Smooth muscle cell (in vitro differentiated cells): ENCODE measurements at regions not wholly inside any gene's neighbourhood (a gene's known extent, or its start where the extent isn't known, plus 50 kb on each side); places are given as distances from the start of the nearest gene placed in this dataset.
"Not testable (repeated sequence)": the region's sequence is repeated elsewhere in the genome, so short reads cannot be mapped to it uniquely, and the experiment has no call there.

ENCODE experiments used
- DNase-seq: peaks from one replicate; lab custom pipeline; 2025; ENCODE audit not compliant: unreplicated experiment; lab: John Stamatoyannopoulos, UW
- H2AFZ ChIP-seq: fragments of 200-600 bp; sonication (generic); 2 replicates; pipeline ENCODE4 v1.6.0; 2016; ENCODE audit warnings: antibody characterized with exemption, low read depth, mild to moderate bottlenecking
- H3F3A ChIP-seq: fragments of 200-600 bp; sonication (generic); 2 replicates; pipeline ENCODE4 v1.6.0; 2017; ENCODE audit warnings: antibody characterized with exemption, low read depth
- H3K27ac ChIP-seq: fragments of 200-600 bp; sonication (generic); 2 replicates; pipeline ENCODE4 v1.5.1; 2016; ENCODE audit warnings: low read depth, mild to moderate bottlenecking
- H3K27me3 ChIP-seq: fragments of 200-600 bp; sonication (generic); 2 replicates; pipeline ENCODE4 v1.6.1; 2016; ENCODE audit warnings: low read depth, mild to moderate bottlenecking
- H3K36me3 ChIP-seq: fragments of 200-600 bp; sonication (generic); 2 replicates; pipeline ENCODE4 v1.5.1; 2016; ENCODE audit warnings: low read depth
- H3K4me1 ChIP-seq: fragments of 200-600 bp; sonication (generic); 2 replicates; pipeline ENCODE4 v1.5.1; 2016; ENCODE audit warnings: low read depth
- H3K4me2 ChIP-seq: fragments of 200-600 bp; sonication (generic); 2 replicates; pipeline ENCODE4 v1.6.0; 2016; ENCODE audit warnings: mild to moderate bottlenecking
- H3K4me3 ChIP-seq: fragments of 200-600 bp; sonication (generic); 2 replicates; pipeline ENCODE4 v1.5.1; 2016; ENCODE audit warnings: mild to moderate bottlenecking
- H3K79me2 ChIP-seq: fragments of 200-600 bp; sonication (generic); 2 replicates; pipeline ENCODE4 v1.6.0; 2016; ENCODE audit warnings: low read depth, mild to moderate bottlenecking
- H3K9ac ChIP-seq: fragments of 200-600 bp; sonication (generic); 2 replicates; pipeline ENCODE4 v1.6.0; 2016; ENCODE audit warnings: low read depth
- H3K9me3 ChIP-seq: fragments of 200-600 bp; sonication (generic); replicated peaks from 2 replicates; pipeline ENCODE4 v1.5.1; 2016; ENCODE audit warnings: low read depth
- H4K20me1 ChIP-seq: fragments of 200-600 bp; sonication (generic); 2 replicates; pipeline ENCODE4 v1.6.0; 2016; ENCODE audit warnings: low read depth
- CTCF ChIP-seq: fragments of 200-600 bp; sonication (generic); IDR thresholded peaks from 2 replicates; pipeline ENCODE4 v1.5.1; 2017; ENCODE audit warnings: borderline replicate concordance, mild to moderate bottlenecking, antibody characterized with exemption; ENCODE audit not compliant: insufficient read depth, poor library complexity, severe bottlenecking
- WGBS: methylation state at CpG from one replicate; pipeline ENCODE4 v1.1.7; 2016; ENCODE audit warnings: low lambda C conversion rate; 5-methylcytosine and 5-hydroxymethylcytosine counted together

- 82% methylated on average over 6 of the region's 6 CpGs for WGBS
- no peak for DNase-seq
- Histone ChIP-seq H3K27ac (no peak overlapping the region), H3K9me3 (no peaks in the 10 kb centered on the region), H3K36me3 (no peaks in the 10 kb centered on the region), H3K27me3 (no peaks in the 10 kb centered on the region), H2AFZ (no peak overlapping the region), H3K79me2 (no peaks in the 10 kb centered on the region), H3F3A (no peaks in the 10 kb centered on the region), H3K9ac (no peak overlapping the region), H4K20me1 (no peaks in the 10 kb centered on the region), H3K4me3 (no peak overlapping the region), H3K4me1 (no peaks in the 10 kb centered on the region), H3K4me2 (no peak overlapping the region)
- no peak for TF ChIP-seq CTCF
Measured at GRCh38 chr3:157856078-157856939, 249.9 kb downstream of the SHOX2 start.

- not testable (repeated sequence) for H2AFZ ChIP-seq, H3K79me2 ChIP-seq, H3K36me3 ChIP-seq, H3K4me3 ChIP-seq, H3F3A ChIP-seq, H4K20me1 ChIP-seq, H3K9ac ChIP-seq, H3K4me2 ChIP-seq, H3K27ac ChIP-seq, DNase-seq, H3K27me3 ChIP-seq, H3K9me3 ChIP-seq, H3K4me1 ChIP-seq
- 93% methylated on average over 7 of the region's 7 CpGs for WGBS
Measured at GRCh38 chr3:157845839-157846238, 260.4 kb downstream of the SHOX2 start.

GRCh38 chr3:157844800-157845565, 261.2 kb downstream of the SHOX2 start:
- no peak overlapping the region for H3K27ac ChIP-seq
- H3K36me3 ChIP-seq = no peaks in the 10 kb centered on the region
- no peak for TF ChIP-seq CTCF
- H3K79me2 ChIP-seq = no peaks in the 10 kb centered on the region
- peaks cover 7% of the 10 kb centered on the region for H3K27me3 ChIP-seq
- WGBS = 76% methylated on average over 4 of the region's 4 CpGs
- no peaks in the 10 kb centered on the region for H3F3A ChIP-seq
- no peaks in the 10 kb centered on the region for H3K9me3 ChIP-seq
- H3K9ac ChIP-seq = no peak overlapping the region
- no peak overlapping the region for H2AFZ ChIP-seq
- no peaks in the 10 kb centered on the region for H4K20me1 ChIP-seq
- DNase-seq = no peak
- H3K4me3 ChIP-seq = no peak overlapping the region
- H3K4me2 ChIP-seq = no peak overlapping the region
- H3K4me1 ChIP-seq = no peaks in the 10 kb centered on the region

GRCh38 chr3:157844216-157844615, 262.0 kb downstream of the SHOX2 start:
- H3K9ac ChIP-seq = no peak overlapping the region
- WGBS = 89% methylated on average over 3 of the region's 3 CpGs
- H3K36me3 ChIP-seq = no peaks in the 10 kb centered on the region
- peaks cover 7% of the 10 kb centered on the region for H3K27me3 ChIP-seq
- H2AFZ ChIP-seq = no peak overlapping the region
- DNase-seq = no peak
- H3K27ac ChIP-seq = no peak overlapping the region
- H3F3A ChIP-seq = no peaks in the 10 kb centered on the region
- H3K4me2 ChIP-seq = no peak overlapping the region
- no peaks in the 10 kb centered on the region for H3K9me3 ChIP-seq
- H3K4me1 ChIP-seq = no peaks in the 10 kb centered on the region
- TF ChIP-seq CTCF = no peak
- no peak overlapping the region for H3K4me3 ChIP-seq
- no peaks in the 10 kb centered on the region for H4K20me1 ChIP-seq
- H3K79me2 ChIP-seq = no peaks in the 10 kb centered on the region
